Suprapubic skin (tissue), 4 donors: ENCODE measurements at regions not wholly inside any gene's neighbourhood (a gene's known extent, or its start where the extent isn't known, plus 50 kb on each side); places are given as distances from the start of the nearest gene placed in this dataset.

Source experiments
- DNase-seq, 2 donors: peaks; one replicate each; pipeline ENCODE4 v3.0.0-alpha.2; 2019; ENCODE audit warnings: low spot score in 2 of 2
- H3K27ac ChIP-seq: fragments of 200-600 bp; sonication (generic); one replicate; pipeline ENCODE4 v1.5.1; 2019
- H3K27me3 ChIP-seq: fragments of 200-600 bp; sonication (generic); one replicate; pipeline ENCODE4 v1.5.1; 2019
- H3K36me3 ChIP-seq: fragments of 200-600 bp; sonication (generic); one replicate; pipeline ENCODE4 v1.5.1; 2019
- H3K4me1 ChIP-seq: fragments of 200-600 bp; sonication (generic); one replicate; pipeline ENCODE4 v1.5.1; 2019
- H3K4me3 ChIP-seq: fragments of 200-600 bp; sonication (generic); one replicate; pipeline ENCODE4 v1.5.1; 2019; ENCODE audit warnings: mild to moderate bottlenecking
- H3K9me3 ChIP-seq: fragments of 200-600 bp; sonication (generic); one replicate; pipeline ENCODE4 v1.5.1; 2019
- CTCF ChIP-seq, 2 donors: fragments of 200-600 bp in 1 of 2; fragments of 450-650 bp in 1 of 2; sonication (generic) in 1 of 2; IDR thresholded peaks; one replicate each; pipeline ENCODE4 v1.5.1; 2016 to 2019; ENCODE audit warnings: antibody characterized with exemption in 2 of 2, mild to moderate bottlenecking in 1 of 2, moderate library complexity in 1 of 2
- EP300 ChIP-seq: sonication (generic); formaldehyde crosslinking; IDR thresholded peaks from one replicate; pipeline ENCODE4 v1.6.1; 2017; ENCODE audit warnings: antibody characterized with exemption
- POLR2A ChIP-seq, 2 donors: fragments of 450-650 bp; IDR thresholded peaks; one replicate each; pipeline ENCODE4 v1.6.1; 2017; ENCODE audit warnings: antibody characterized with exemption in 2 of 2, mild to moderate bottlenecking in 2 of 2, moderate library complexity in 2 of 2
- POLR2AphosphoS5 ChIP-seq, 3 donors: sonication (generic); formaldehyde crosslinking; IDR thresholded peaks; one replicate each; pipeline ENCODE4 v1.6.1; 2017; ENCODE audit warnings: antibody characterized with exemption in 3 of 3
- WGBS: methylation state at CpG from one replicate; pipeline ENCODE4 v1.1.5; 2018; 5-methylcytosine and 5-hydroxymethylcytosine counted together

- peaks cover 4% of the 10 kb centered on the region for H3K27me3 ChIP-seq
- H3K27ac ChIP-seq, result no peak overlapping the region
- H3K9me3 ChIP-seq, result peaks cover 3% of the 10 kb centered on the region
- no peak overlapping the region for H3K4me3 ChIP-seq
- no peaks in the 10 kb centered on the region for H3K36me3 ChIP-seq
- no peaks in the 10 kb centered on the region for H3K4me1 ChIP-seq
- no peak for TF ChIP-seq EP300
- TF ChIP-seq POLR2AphosphoS5 (IDR thresholded peaks at IDR 0.05), result no peak
- TF ChIP-seq POLR2A (IDR thresholded peaks at IDR 0.05), result no peak
- TF ChIP-seq CTCF (IDR thresholded peaks at IDR 0.05), result no peak
- WGBS, result 50% methylated on average over 1 of the region's 1 CpG
- DNase-seq, result no peak
Observed at GRCh38 chr12:46043972-46044520, 53.7 kb upstream of the SCAF11 start.
